Gastroesophageal sphincter (tissue), 3 donors: ENCODE measurements at regions not wholly inside any gene's neighbourhood (a gene's known extent, or its start where the extent isn't known, plus 50 kb on each side); places are given as distances from the start of the nearest gene placed in this dataset.

ENCODE experiments used
- POLR2A ChIP-seq, 2 donors: fragments of 450-650 bp; IDR thresholded peaks; one replicate each; pipeline ENCODE4 v1.6.1; 2017; ENCODE audit warnings: antibody characterized with exemption in 2 of 2, mild to moderate bottlenecking in 2 of 2, moderate library complexity in 1 of 2
- POLR2AphosphoS5 ChIP-seq: sonication (generic); formaldehyde crosslinking; IDR thresholded peaks from one replicate; pipeline ENCODE4 v1.6.1; 2017; ENCODE audit warnings: antibody characterized with exemption
- TF ChIP-seq, protein P1 (sequence below), 4 experiments: fragments of 200-600 bp in 2 of 4; fragments of 450-650 bp in 2 of 4; sonication (generic) in 1 of 4; IDR thresholded peaks; one replicate each; pipeline ENCODE4 v1.5.1; 2017 to 2019; ENCODE audit warnings: antibody characterized with exemption in 4 of 4, mild to moderate bottlenecking in 2 of 4, moderate library complexity in 2 of 4

GRCh38 chr1:213513006-213513405 lies 462.0 kb downstream of the RPS6KC1 start:
- TF ChIP-seq POLR2A (IDR thresholded peaks at IDR 0.05): no peak
- TF ChIP-seq, protein P1, sequence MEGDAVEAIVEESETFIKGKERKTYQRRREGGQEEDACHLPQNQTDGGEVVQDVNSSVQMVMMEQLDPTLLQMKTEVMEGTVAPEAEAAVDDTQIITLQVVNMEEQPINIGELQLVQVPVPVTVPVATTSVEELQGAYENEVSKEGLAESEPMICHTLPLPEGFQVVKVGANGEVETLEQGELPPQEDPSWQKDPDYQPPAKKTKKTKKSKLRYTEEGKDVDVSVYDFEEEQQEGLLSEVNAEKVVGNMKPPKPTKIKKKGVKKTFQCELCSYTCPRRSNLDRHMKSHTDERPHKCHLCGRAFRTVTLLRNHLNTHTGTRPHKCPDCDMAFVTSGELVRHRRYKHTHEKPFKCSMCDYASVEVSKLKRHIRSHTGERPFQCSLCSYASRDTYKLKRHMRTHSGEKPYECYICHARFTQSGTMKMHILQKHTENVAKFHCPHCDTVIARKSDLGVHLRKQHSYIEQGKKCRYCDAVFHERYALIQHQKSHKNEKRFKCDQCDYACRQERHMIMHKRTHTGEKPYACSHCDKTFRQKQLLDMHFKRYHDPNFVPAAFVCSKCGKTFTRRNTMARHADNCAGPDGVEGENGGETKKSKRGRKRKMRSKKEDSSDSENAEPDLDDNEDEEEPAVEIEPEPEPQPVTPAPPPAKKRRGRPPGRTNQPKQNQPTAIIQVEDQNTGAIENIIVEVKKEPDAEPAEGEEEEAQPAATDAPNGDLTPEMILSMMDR (IDR thresholded peaks at IDR 0.05): no peak
- TF ChIP-seq POLR2AphosphoS5: no peak
